ENCODE measurements at regions not wholly inside any gene's neighbourhood (a gene's known extent, or its start where the extent isn't known, plus 50 kb on each side); places are given as distances from the start of the nearest gene placed in this dataset.

DNA sequence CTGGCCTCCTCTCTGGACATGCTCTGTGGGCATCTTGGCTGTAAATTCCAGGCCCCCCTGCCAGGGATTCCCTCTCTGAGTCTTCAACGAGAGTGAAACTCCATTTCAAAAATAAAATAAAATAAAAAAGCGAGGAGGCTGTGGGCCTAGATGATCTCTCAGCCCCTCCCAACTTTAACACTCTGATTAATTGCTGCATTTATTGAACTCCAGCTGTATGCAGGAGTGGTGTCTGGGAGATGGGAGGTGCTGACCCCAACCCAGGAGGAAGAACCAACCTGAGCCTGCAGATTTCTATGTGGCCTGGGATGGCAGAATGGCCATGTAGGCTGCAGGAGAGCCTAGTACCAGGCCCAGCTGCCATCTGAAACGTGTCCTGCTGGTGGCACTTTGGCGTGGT, 154.5 kb upstream of the IER5L start:
- H3K4me1 ChIP-seq (ENCODE audit: insufficient read depth) = peaks cover 32% of the 10 kb centered on the region
- peaks cover 36% of the 10 kb centered on the region for H3F3A ChIP-seq (ENCODE audit: insufficient read depth)
- H3K9ac ChIP-seq = no peak overlapping the region
- in situ Hi-C loops (cut with MboI) = no loop called here
- no peak overlapping the region for H3K4me3 ChIP-seq
- H2AFZ ChIP-seq = peak overlapping the region; percentile 50
- no peaks in the 10 kb centered on the region for H3K9me2 ChIP-seq (ENCODE audit: insufficient read depth)
- no peaks in the 10 kb centered on the region for H3K36me3 ChIP-seq (ENCODE audit: low read depth)
- H3K79me2 ChIP-seq (ENCODE audit: insufficient read depth) = no peaks in the 10 kb centered on the region
- no peaks in the 10 kb centered on the region for H3K9me3 ChIP-seq (ENCODE audit: low read depth)
- no peaks in the 10 kb centered on the region for H3K27me3 ChIP-seq (replicated peaks; ENCODE audit: insufficient read depth)
- no peak overlapping the region for H3K4me2 ChIP-seq (ENCODE audit: unreplicated experiment)
- no peaks in the 10 kb centered on the region for H4K20me1 ChIP-seq (ENCODE audit: insufficient read depth)
- H3K27ac ChIP-seq = no peak overlapping the region
- TF ChIP-seq EZH2 (IDR thresholded peaks at IDR 0.05; ENCODE audit: insufficient read depth, poor library complexity, severe bottlenecking) = no peak
- no peak for TF ChIP-seq EZH2phosphoT487 (IDR thresholded peaks at IDR 0.05; ENCODE audit: insufficient read depth, low read depth)
- no peak for DNase-seq
- WGBS, 2 experiments (ENCODE audit: low coverage in 1 of 2, low lambda C conversion rate in 2 of 2, missing lambda C conversion rate in 2 of 2) = 43 to 45% methylated on average over 4 of the region's 4 CpGs

DNA sequence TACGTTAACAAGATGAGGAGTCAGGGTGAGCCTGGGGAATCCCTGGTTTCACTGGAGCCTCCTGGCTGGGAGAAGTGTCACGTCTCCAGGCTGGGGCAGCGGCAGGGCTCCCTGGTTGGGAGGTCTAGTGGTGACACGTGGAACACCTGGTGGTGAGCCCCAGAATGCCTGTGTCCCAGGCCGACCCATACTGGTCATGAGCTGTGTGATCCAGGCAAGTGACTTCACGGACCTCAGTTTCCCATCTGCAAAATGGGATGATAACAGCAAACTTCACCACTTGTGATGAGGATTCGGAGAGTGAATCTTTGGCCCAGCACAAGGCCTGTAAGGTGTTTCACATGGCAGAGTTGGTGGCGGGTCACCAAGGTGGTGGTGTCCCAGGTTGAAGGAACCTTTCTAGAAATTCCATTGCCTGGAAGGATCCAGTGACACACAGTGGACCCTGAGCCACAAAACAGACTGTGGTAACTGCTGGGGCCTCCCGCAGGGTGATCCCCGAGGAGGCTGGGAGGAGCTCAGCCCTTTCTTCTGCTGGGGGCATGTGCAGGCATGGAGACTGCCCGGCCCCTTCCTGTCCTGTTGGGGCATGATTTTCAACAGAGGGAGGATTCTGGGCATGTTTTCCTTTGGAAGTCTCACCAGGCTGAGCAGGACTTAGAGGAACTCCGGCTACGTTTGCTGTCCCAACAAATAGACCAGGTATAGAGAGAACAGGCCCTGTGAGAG, 153.9 kb upstream of the IER5L start:
- Histone ChIP-seq H3F3A (ENCODE audit: insufficient read depth) (peaks cover 36% of the 10 kb centered on the region), H4K20me1 (ENCODE audit: insufficient read depth) (no peaks in the 10 kb centered on the region), H3K27ac (no peak overlapping the region), H3K4me3 (no peak overlapping the region), H3K79me2 (ENCODE audit: insufficient read depth) (no peaks in the 10 kb centered on the region), H3K9ac (no peak overlapping the region), H2AFZ (peak overlapping the region; percentile 50), H3K9me3 (ENCODE audit: low read depth) (no peaks in the 10 kb centered on the region), H3K36me3 (ENCODE audit: low read depth) (no peaks in the 10 kb centered on the region), H3K27me3 (replicated peaks; ENCODE audit: insufficient read depth) (no peaks in the 10 kb centered on the region), H3K4me1 (ENCODE audit: insufficient read depth) (peaks cover 32% of the 10 kb centered on the region), H3K9me2 (ENCODE audit: insufficient read depth) (no peaks in the 10 kb centered on the region), H3K4me2 (ENCODE audit: unreplicated experiment) (no peak overlapping the region)
- no peak for TF ChIP-seq EZH2phosphoT487 (IDR thresholded peaks at IDR 0.05; ENCODE audit: insufficient read depth, low read depth)
- no peak for TF ChIP-seq EZH2 (IDR thresholded peaks at IDR 0.05; ENCODE audit: insufficient read depth, poor library complexity, severe bottlenecking)
- no peak for DNase-seq
- in situ Hi-C loops (cut with MboI) = no loop called here
- WGBS, 2 experiments (ENCODE audit: low coverage in 1 of 2, low lambda C conversion rate in 2 of 2, missing lambda C conversion rate in 2 of 2) = 76 to 78% methylated on average over 13 of the region's 13 CpGs

DNA sequence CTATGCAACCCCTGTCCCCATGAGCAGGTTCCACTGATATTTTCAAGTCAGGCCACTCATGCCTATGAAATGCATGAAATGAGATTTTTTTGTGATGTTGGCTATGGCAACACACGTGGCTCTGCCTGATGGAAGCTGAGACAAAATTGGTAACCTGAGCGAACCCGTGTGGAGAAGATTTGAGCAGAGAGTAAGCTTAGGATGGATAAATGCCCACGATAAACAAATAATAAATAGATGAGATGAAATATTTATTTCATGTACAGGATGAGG, 153.4 kb upstream of the IER5L start:
- H3K9me3 ChIP-seq (ENCODE audit: low read depth) = no peaks in the 10 kb centered on the region
- H2AFZ ChIP-seq = no peak overlapping the region
- no peaks in the 10 kb centered on the region for H3K9me2 ChIP-seq (ENCODE audit: insufficient read depth)
- H3K36me3 ChIP-seq (ENCODE audit: low read depth) = no peaks in the 10 kb centered on the region
- no peak overlapping the region for H3K27ac ChIP-seq
- H3K79me2 ChIP-seq (ENCODE audit: insufficient read depth) = no peaks in the 10 kb centered on the region
- no peak overlapping the region for H3K9ac ChIP-seq
- H4K20me1 ChIP-seq (ENCODE audit: insufficient read depth) = no peaks in the 10 kb centered on the region
- DNase-seq = peak; percentile 25
- no peaks in the 10 kb centered on the region for H3K27me3 ChIP-seq (replicated peaks; ENCODE audit: insufficient read depth)
- in situ Hi-C loops (cut with MboI) = no loop called here
- no peak overlapping the region for H3K4me2 ChIP-seq (ENCODE audit: unreplicated experiment)
- no peak for TF ChIP-seq EZH2 (IDR thresholded peaks at IDR 0.05; ENCODE audit: insufficient read depth, poor library complexity, severe bottlenecking)
- no peak for TF ChIP-seq EZH2phosphoT487 (IDR thresholded peaks at IDR 0.05; ENCODE audit: insufficient read depth, low read depth)
- WGBS, 2 experiments (ENCODE audit: low coverage in 1 of 2, low lambda C conversion rate in 2 of 2, missing lambda C conversion rate in 2 of 2) = 66 to 69% methylated on average over 4 of the region's 4 CpGs
- peaks cover 30% of the 10 kb centered on the region for H3K4me1 ChIP-seq (ENCODE audit: insufficient read depth)
- H3F3A ChIP-seq (ENCODE audit: insufficient read depth) = peaks cover 36% of the 10 kb centered on the region
- no peak overlapping the region for H3K4me3 ChIP-seq

DNA sequence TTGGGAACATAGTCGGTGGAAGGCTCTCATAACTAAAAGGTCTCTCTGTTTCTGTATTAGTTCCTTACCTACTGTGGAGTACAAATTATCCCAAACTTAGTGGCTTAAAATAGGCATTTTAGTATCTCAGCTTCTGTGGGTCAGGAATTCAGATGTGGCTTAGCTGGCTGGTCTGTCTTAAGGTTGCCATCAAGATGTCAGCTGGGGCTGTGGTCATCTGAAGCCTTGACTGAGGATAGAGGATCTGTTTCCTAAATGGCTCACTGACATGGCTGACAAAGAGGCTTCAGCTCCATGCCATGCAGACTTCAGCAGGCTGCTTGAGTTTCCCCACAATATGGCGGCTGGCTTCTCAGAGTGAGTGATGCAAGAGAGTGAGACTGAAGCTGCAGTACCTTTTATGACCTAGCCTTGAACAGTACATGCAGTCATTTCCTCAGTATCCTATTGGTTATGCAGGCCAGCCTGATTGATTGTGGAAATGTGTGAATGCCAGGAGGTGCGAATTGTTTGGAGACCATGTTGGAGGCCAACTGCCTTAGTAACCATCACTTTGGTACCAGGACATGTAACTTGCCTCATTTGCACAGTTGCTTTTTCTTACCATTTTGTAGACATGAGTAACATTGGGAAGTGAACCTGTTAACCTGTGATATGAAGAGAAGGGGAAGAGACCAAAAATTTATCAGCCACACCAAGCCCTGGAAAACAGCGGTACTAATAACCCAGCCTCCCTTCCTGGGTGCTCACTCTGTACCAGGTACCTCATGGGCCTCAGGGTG, 152.8 kb upstream of the IER5L start:
- H3K9me2 ChIP-seq (ENCODE audit: insufficient read depth) = no peaks in the 10 kb centered on the region
- no peaks in the 10 kb centered on the region for H3K36me3 ChIP-seq (ENCODE audit: low read depth)
- TF ChIP-seq EZH2 (IDR thresholded peaks at IDR 0.05; ENCODE audit: insufficient read depth, poor library complexity, severe bottlenecking) (no peak), EZH2phosphoT487 (IDR thresholded peaks at IDR 0.05; ENCODE audit: insufficient read depth, low read depth) (no peak)
- no peak overlapping the region for H2AFZ ChIP-seq
- no peaks in the 10 kb centered on the region for H3K79me2 ChIP-seq (ENCODE audit: insufficient read depth)
- no peak overlapping the region for H3K9ac ChIP-seq
- H3K27ac ChIP-seq = no peak overlapping the region
- H3K4me3 ChIP-seq = no peak overlapping the region
- no peaks in the 10 kb centered on the region for H3K27me3 ChIP-seq (replicated peaks; ENCODE audit: insufficient read depth)
- peaks cover 33% of the 10 kb centered on the region for H3F3A ChIP-seq (ENCODE audit: insufficient read depth)
- in situ Hi-C loops (cut with MboI) = no loop called here
- no peaks in the 10 kb centered on the region for H3K9me3 ChIP-seq (ENCODE audit: low read depth)
- peaks cover 24% of the 10 kb centered on the region for H3K4me1 ChIP-seq (ENCODE audit: insufficient read depth)
- H3K4me2 ChIP-seq (ENCODE audit: unreplicated experiment) = no peak overlapping the region
- WGBS, 2 experiments (ENCODE audit: low coverage in 1 of 2, low lambda C conversion rate in 2 of 2, missing lambda C conversion rate in 2 of 2) = 95% methylated on average over 4 of the region's 4 CpGs
- no peaks in the 10 kb centered on the region for H4K20me1 ChIP-seq (ENCODE audit: insufficient read depth)
- peak; percentile 62 for DNase-seq

Data from GM23248 (cell line).